GM19324 (cell line): ENCODE measurements at regions not wholly inside any gene's neighbourhood (a gene's known extent, or its start where the extent isn't known, plus 50 kb on each side); places are given as distances from the start of the nearest gene placed in this dataset.

Experiments
- ATAC-seq: cut with Tn5 transposase; IDR thresholded peaks from one replicate; pipeline ENCODE4 v1.9.1; 2021; ENCODE audit warnings: mild to moderate bottlenecking, moderate library complexity; ENCODE audit not compliant: unreplicated experiment, low FRiP score

GRCh38 chr10:10587744-10588393, 429.8 kb upstream of the CELF2 start:
- no peak for ATAC-seq

GRCh38 chr10:10589540-10590303, 427.9 kb upstream of the CELF2 start:
- no peak for ATAC-seq

GRCh38 chr10:10591715-10592341, 425.8 kb upstream of the CELF2 start:
- ATAC-seq, result no peak

- ATAC-seq, result no peak
Measured at GRCh38 chr10:10596256-10596655, 421.4 kb upstream of the CELF2 start.

GRCh38 chr10:10598297-10598696, 419.4 kb upstream of the CELF2 start:
- no peak for ATAC-seq

GRCh38 chr10:10600004-10600403, 417.7 kb upstream of the CELF2 start:
- no peak for ATAC-seq

DNA sequence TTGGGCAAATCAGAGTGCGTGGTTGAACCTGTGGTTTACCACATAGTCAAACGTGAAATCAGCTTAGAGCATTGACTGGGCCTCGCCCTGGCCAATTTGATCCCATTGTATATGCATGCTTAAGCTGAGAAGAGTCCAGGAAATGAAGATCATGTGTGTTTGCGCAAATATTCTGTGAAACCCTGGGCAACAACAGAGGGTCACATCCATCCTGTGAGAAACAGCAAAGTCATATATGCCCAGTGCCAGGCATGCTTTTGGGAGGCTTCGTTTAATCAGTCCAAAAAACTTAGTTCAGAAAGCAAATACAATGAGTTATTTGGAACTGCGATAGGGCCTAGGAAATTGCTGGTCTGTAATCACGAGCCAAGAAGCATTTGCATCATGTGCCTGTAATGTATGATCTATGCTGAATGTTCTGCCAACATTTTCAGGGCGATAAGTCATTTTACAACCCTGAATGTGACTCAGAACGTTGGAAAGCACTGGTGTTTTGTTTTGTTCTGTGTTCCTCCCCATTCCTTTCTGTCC, 412.1 kb upstream of the CELF2 start:
- ATAC-seq, result no peak

DNA sequence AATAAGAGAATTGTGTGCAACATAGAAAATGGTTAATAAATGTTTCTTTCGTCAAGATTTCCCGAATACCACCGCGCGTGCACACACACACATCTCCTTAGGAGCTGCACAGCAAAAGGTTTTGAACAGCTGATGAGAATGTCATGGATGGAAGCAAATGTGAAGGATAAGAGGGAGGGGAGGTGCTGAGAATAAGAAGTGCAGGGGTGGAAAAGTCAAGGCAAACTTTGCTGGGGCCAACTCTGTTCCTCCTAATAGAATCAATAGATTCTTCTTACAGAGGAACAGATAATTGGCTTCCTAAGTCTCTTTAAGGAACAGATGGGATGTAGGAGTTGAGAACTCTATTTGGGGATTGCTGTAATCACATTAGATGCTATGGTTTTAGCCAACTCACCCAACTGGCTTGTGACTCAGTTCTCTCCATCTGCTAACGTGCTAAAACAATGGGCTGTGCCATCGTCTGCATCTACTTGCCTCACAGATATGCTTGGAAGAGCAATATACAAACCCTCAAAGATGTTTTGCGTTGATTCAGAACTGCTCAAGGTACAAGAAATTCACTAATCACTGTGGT, 408.2 kb upstream of the CELF2 start:
- no peak for ATAC-seq

DNA sequence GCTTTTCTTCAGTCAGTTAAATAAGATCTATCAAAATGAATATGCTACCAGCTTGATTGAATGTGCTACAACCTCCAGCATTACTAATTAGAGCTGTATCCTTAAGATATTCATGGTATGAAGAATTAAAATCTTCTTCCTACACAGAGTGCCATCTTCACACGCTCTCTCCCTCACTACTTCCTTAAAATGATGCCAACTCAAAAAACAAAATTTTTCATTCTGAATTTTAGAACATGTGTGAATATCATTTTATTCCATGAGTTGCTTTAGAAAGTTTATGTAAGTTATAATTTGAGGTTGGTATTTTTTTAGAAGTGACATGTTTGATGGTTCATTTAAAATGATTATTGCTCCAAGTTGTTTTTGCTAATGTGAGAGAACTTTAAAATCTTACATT, 407.5 kb upstream of the CELF2 start:
- ATAC-seq, result no peak

DNA sequence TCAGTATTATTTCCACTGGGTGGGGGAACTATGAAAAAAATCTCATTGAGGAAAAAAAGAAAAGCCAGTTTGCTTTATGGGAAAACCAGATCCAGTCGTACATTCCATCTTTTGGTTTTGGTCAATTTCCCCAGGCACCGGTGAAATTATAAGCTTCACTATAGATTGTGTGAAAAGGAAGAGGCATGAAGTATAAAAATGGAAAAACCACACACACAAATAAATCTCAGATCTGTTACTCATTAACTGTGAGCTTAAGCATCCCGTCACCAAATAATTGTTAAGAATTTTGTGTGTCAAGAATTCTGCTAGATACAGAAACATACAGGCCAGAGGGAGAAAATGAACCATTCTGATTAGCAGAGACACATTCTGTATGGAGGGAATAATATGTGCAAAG, 405.5 kb upstream of the CELF2 start:
- no peak for ATAC-seq

- ATAC-seq, result no peak
Measured at GRCh38 chr10:10613656-10614244, 403.9 kb upstream of the CELF2 start.

- no peak for ATAC-seq
Measured at GRCh38 chr10:10617686-10618085, 400.0 kb upstream of the CELF2 start.

GRCh38 chr10:10618139-10618538, 399.5 kb upstream of the CELF2 start:
- no peak for ATAC-seq

DNA sequence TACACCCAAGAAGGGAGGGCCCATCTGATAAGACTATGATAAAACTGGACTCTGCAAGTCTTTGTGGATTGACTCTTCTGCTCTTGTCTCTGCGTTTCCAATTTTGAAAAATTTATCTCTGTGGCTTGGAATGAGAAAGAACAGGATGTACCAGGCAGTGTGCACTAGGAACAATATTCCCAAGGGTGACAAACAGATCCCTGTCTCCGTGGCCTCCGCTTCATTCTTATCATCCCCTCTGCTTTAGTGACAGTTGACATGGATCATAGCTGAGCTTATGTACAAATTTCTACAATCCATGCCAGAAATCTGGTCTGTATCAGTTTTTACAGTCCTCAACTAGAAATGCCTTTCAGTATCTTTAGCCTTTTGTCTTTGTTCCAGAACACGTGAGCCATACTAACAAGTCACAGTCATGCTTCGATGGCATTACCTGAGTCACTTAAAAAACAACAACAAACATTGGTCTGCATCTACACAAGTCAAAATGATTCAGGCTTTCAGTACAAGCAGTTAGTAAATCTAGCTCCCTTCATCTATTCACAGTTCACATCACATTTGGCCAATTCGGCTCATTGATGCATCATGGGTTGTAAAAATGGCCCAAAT, 393.6 kb upstream of the CELF2 start:
- ATAC-seq, result no peak

GRCh38 chr10:10624567-10624962, 393.1 kb upstream of the CELF2 start:
- ATAC-seq, result no peak

DNA sequence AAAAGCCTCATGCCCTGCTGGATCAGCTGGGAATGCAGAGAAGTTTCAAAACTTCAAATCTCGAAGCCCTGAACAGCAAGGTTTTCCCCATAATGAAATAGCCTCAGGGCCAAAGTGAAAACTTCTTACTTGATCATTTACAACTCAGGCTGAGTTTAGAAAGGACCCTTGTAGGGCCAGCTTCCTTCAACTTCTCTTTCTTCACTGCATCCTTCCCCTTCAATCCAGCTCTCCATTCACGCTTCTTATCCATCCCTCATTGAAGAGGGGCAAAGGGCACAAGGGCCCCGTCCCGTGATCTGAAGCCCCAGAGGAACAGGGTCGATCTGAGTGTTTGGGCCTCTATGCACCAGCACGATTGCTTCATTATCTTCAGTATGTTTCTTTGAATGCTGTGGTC, 392.2 kb upstream of the CELF2 start:
- ATAC-seq, result no peak

- no peak for ATAC-seq
Measured at GRCh38 chr10:10626734-10627133, 390.9 kb upstream of the CELF2 start.

GRCh38 chr10:10627414-10627813, 390.3 kb upstream of the CELF2 start:
- no peak for ATAC-seq

- no peak for ATAC-seq
Measured at GRCh38 chr10:10629512-10629911, 388.2 kb upstream of the CELF2 start.

DNA sequence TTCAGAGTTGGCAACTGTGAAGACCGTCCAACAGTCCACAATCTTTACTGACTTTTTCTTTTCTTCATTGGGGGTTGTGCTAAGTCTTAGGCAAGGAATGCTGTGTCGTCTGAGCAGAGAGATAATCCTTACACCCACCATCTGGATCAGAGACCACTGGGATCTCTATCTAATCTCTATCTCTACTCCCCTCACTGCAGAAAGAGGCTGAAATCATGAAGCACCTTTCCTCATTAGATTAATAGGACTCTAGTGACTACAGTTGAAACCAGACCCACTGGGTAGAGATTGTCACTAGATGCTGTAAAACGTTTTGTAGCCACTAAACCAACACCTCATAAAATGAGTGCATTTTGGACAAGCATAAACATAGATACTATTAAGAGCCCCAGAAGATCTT, 387.4 kb upstream of the CELF2 start:
- no peak for ATAC-seq
